ENCODE measurements at regions not wholly inside any gene's neighbourhood (a gene's known extent, or its start where the extent isn't known, plus 50 kb on each side); places are given as distances from the start of the nearest gene placed in this dataset.

DNA sequence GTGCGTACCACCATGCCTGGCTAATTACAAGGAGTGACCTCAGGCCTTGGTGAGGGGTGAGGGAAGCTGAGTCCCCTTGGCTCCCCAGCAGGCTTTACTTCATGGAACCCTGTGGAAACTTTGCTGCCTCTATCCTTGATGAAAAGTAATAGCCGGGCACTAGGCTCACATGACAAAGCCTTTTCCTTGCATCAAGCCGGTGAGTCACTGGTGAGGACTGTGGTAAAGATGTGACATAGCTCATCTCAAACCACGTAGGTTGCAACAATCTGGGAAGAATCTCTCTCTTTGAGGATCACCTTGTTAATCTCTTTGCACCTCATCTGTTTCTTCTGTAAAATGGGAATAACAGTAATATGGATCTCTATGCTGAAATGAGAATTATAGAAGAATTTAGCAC is 116.3 kb upstream of the SLC25A48 start:
- TF ChIP-seq, protein P1, sequence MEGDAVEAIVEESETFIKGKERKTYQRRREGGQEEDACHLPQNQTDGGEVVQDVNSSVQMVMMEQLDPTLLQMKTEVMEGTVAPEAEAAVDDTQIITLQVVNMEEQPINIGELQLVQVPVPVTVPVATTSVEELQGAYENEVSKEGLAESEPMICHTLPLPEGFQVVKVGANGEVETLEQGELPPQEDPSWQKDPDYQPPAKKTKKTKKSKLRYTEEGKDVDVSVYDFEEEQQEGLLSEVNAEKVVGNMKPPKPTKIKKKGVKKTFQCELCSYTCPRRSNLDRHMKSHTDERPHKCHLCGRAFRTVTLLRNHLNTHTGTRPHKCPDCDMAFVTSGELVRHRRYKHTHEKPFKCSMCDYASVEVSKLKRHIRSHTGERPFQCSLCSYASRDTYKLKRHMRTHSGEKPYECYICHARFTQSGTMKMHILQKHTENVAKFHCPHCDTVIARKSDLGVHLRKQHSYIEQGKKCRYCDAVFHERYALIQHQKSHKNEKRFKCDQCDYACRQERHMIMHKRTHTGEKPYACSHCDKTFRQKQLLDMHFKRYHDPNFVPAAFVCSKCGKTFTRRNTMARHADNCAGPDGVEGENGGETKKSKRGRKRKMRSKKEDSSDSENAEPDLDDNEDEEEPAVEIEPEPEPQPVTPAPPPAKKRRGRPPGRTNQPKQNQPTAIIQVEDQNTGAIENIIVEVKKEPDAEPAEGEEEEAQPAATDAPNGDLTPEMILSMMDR (IDR thresholded peaks at IDR 0.05; ENCODE audit: low read depth, low read length, missing input control) = no peak
- no peak for TF ChIP-seq TAF1 (conservative IDR thresholded peaks at IDR 0.05)
- TF ChIP-seq YY1 (IDR thresholded peaks at IDR 0.05) = no peak
- TF ChIP-seq EGR1 (IDR thresholded peaks at IDR 0.05; ENCODE audit: low read depth in 2 of 2) = no peak
- TF ChIP-seq, protein P2, sequence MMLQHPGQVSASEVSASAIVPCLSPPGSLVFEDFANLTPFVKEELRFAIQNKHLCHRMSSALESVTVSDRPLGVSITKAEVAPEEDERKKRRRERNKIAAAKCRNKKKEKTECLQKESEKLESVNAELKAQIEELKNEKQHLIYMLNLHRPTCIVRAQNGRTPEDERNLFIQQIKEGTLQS (IDR thresholded peaks at IDR 0.05) = no peak
- no peak for TF ChIP-seq GABPA (IDR thresholded peaks at IDR 0.05 in 1 of 2, conservative IDR thresholded peaks at IDR 0.05 in 1 of 2)
- no peak for TF ChIP-seq FOXA2 (IDR thresholded peaks at IDR 0.05)
- no peak for TF ChIP-seq FOXA1 (IDR thresholded peaks at IDR 0.05)
- no peak for TF ChIP-seq RXRA (IDR thresholded peaks at IDR 0.05)
- TF ChIP-seq, protein P3, sequence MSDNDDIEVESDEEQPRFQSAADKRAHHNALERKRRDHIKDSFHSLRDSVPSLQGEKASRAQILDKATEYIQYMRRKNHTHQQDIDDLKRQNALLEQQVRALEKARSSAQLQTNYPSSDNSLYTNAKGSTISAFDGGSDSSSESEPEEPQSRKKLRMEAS (IDR thresholded peaks at IDR 0.05) = no peak

All from liver (tissue), 3 donors.